ENCODE measurements at regions not wholly inside any gene's neighbourhood (a gene's known extent, or its start where the extent isn't known, plus 50 kb on each side); places are given as distances from the start of the nearest gene placed in this dataset.
A peak's percentile ranks its signal among the peaks of the same experiment; 100 is the strongest.

DNA sequence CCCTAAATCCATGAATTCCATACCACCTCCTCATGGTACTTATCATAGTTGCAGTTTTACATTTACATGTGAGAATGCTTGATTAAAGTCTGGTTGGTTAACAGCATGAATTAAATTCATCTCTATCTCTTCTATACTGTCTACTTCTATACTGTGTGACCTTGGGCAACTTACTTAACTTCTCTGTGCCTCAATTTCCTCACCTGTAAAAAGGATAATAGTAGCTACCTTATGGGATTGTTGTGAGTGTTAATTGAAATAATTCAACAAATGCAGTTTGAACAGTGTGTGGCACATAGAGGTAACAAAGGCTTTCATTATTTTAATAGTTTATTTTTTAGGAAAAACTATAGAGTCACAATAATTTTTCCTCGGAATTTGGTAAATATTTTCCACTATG, 231.3 kb downstream of the RRAGC start:
- TF ChIP-seq, protein P1, sequence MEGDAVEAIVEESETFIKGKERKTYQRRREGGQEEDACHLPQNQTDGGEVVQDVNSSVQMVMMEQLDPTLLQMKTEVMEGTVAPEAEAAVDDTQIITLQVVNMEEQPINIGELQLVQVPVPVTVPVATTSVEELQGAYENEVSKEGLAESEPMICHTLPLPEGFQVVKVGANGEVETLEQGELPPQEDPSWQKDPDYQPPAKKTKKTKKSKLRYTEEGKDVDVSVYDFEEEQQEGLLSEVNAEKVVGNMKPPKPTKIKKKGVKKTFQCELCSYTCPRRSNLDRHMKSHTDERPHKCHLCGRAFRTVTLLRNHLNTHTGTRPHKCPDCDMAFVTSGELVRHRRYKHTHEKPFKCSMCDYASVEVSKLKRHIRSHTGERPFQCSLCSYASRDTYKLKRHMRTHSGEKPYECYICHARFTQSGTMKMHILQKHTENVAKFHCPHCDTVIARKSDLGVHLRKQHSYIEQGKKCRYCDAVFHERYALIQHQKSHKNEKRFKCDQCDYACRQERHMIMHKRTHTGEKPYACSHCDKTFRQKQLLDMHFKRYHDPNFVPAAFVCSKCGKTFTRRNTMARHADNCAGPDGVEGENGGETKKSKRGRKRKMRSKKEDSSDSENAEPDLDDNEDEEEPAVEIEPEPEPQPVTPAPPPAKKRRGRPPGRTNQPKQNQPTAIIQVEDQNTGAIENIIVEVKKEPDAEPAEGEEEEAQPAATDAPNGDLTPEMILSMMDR (IDR thresholded peaks at IDR 0.05; ENCODE audit: insufficient read depth, low read length, severe bottlenecking), result no peak
- Histone ChIP-seq H3K4me3 (ENCODE audit: low read depth, low read length) (no peak overlapping the region), H3K36me3 (ENCODE audit: control insufficient read depth, insufficient read depth, low read length) (no peaks in the 10 kb centered on the region), H3K27me3 (ENCODE audit: control insufficient read depth, insufficient read depth, low read length) (peaks cover 1% of the 10 kb centered on the region)
- no peak for FAIRE-seq
- no peak for DNase-seq (ENCODE audit: low read depth)

DNA sequence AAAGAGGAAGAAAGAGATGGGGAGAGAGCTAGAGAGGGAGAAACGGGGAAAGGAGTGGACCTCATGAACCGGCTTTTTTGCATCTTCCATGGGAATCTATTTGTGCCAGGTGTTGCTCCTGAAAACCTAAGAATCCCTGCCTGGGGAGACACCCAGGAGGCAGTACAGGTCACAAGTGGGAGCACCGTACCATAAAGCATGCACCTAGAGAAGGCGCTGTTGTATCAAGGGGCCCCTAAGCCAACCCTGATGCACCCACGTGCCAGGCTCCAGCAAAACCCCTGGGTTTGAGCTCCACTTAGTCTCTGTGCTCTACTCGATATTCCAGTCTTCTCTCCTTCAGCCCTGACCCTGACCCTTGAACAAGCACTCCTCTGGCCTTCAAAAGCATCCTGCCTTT, 233.6 kb downstream of the RRAGC start:
- DNase-seq (ENCODE audit: low read depth), result no peak
- TF ChIP-seq, protein P1 (IDR thresholded peaks at IDR 0.05; ENCODE audit: insufficient read depth, low read length, severe bottlenecking), result no peak
- Histone ChIP-seq H3K36me3 (ENCODE audit: control insufficient read depth, insufficient read depth, low read length) (no peaks in the 10 kb centered on the region), H3K27me3 (ENCODE audit: control insufficient read depth, insufficient read depth, low read length) (peaks cover 1% of the 10 kb centered on the region), H3K4me3 (ENCODE audit: low read depth, low read length) (no peak overlapping the region)
- FAIRE-seq, result no peak

DNA sequence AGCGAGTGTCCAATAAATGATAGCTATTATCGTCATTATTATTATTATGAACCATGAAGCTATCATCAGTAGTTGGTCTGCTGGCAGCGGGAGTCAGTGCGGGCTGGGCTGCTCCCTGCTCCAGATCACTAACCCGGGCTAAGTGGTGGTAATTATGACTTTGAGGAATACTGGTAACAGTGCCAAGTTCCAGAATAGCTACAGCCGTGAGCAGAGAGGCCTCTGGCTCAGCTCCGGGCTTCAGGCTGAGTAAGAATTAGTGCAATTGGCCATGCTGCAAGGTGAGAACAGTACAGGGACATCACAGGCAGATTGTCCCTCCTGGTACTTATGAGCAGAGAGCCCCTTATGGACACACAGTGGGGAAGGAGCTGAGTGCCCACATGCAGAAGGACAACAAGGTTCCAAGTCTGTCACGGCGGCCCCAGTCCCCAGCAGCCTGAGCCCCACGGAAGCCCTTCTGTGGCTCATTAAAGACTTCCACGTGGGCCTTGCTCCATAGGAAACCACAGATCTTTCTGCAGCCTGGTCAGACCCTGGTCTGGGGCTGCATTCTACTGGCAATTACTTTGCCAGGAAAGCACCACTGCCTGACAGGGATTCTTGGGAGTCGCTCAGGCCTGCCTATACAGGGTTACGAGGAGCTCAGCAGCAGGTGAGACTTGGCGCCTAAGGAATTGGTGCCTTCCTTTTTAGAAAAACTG, 235.1 kb downstream of the RRAGC start:
- Histone ChIP-seq H3K27me3 (ENCODE audit: control insufficient read depth, insufficient read depth, low read length) (peaks cover 1% of the 10 kb centered on the region), H3K4me3 (ENCODE audit: low read depth, low read length) (no peak overlapping the region), H3K36me3 (ENCODE audit: control insufficient read depth, insufficient read depth, low read length) (no peaks in the 10 kb centered on the region)
- TF ChIP-seq, protein P1 (IDR thresholded peaks at IDR 0.05; ENCODE audit: insufficient read depth, low read length, severe bottlenecking), result no peak
- no peak for DNase-seq (ENCODE audit: low read depth)
- peak; percentile 23 for FAIRE-seq

DNA sequence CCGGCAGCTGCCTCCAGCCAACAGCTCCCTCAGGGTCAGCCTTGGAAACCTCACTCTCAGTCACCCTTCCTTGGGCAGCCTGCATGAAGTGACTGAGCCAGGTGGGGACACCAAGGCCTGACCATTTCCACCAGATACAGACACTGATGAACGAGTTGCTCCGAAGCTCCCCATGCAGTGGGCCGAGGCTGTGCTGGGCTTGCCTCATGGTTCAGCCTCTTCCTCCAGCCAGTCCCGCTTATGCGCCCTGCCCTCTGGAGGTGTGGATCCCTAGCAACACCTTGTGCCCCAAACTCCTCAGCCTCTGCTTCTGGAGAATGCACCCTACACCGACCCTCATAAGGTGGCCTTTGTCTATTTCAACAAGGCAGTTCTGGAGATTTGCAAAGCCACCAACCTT, 236.0 kb downstream of the RRAGC start:
- FAIRE-seq, result peak; percentile 58
- TF ChIP-seq, protein P1 (IDR thresholded peaks at IDR 0.05; ENCODE audit: insufficient read depth, low read length, severe bottlenecking), result no peak
- DNase-seq (ENCODE audit: low read depth), result no peak
- Histone ChIP-seq H3K4me3 (ENCODE audit: low read depth, low read length) (no peak overlapping the region), H3K27me3 (ENCODE audit: control insufficient read depth, insufficient read depth, low read length) (peaks cover 1% of the 10 kb centered on the region), H3K36me3 (ENCODE audit: control insufficient read depth, insufficient read depth, low read length) (no peaks in the 10 kb centered on the region)

- peaks cover 5% of the 10 kb centered on the region for H3K27me3 ChIP-seq (ENCODE audit: control insufficient read depth, insufficient read depth, low read length)
- no peak overlapping the region for H3K4me3 ChIP-seq (ENCODE audit: low read depth, low read length)
- FAIRE-seq (no peak), DNase-seq (ENCODE audit: low read depth) (no peak)
- TF ChIP-seq, protein P1 (IDR thresholded peaks at IDR 0.05; ENCODE audit: insufficient read depth, low read length, severe bottlenecking), result no peak
- no peaks in the 10 kb centered on the region for H3K36me3 ChIP-seq (ENCODE audit: control insufficient read depth, insufficient read depth, low read length)
Measured at GRCh38 chr1:38622197-38622596, 237.4 kb downstream of the RRAGC start.

GRCh38 chr1:38616846-38617245, 242.7 kb downstream of the RRAGC start:
- TF ChIP-seq, protein P1 (IDR thresholded peaks at IDR 0.05; ENCODE audit: insufficient read depth, low read length, severe bottlenecking), result no peak
- FAIRE-seq (no peak), DNase-seq (ENCODE audit: low read depth) (no peak)
- Histone ChIP-seq H3K27me3 (ENCODE audit: control insufficient read depth, insufficient read depth, low read length) (peaks cover 3% of the 10 kb centered on the region), H3K36me3 (ENCODE audit: control insufficient read depth, insufficient read depth, low read length) (no peaks in the 10 kb centered on the region), H3K4me3 (ENCODE audit: low read depth, low read length) (no peak overlapping the region)
